GM18868 (cell line): ENCODE measurements at regions not wholly inside any gene's neighbourhood (a gene's known extent, or its start where the extent isn't known, plus 50 kb on each side); places are given as distances from the start of the nearest gene placed in this dataset.
"Not testable (repeated sequence)": the region's sequence is repeated elsewhere in the genome, so short reads cannot be mapped to it uniquely, and the experiment has no call there.

Experiments
- ATAC-seq: cut with Tn5 transposase; IDR thresholded peaks from one replicate; pipeline ENCODE4 v1.9.1; 2021; ENCODE audit warnings: mild to moderate bottlenecking, moderate library complexity; ENCODE audit not compliant: unreplicated experiment

- no peak for ATAC-seq
Observed at GRCh38 chr12:92062539-92063493, 82.8 kb downstream of the BTG1 start.

- ATAC-seq: no peak
Observed at GRCh38 chr12:92061061-92061460, 84.6 kb downstream of the BTG1 start.

- ATAC-seq: no peak
Observed at GRCh38 chr12:92059960-92060359, 85.7 kb downstream of the BTG1 start.

- peak; percentile 38 for ATAC-seq
Observed at GRCh38 chr12:92058664-92059063, 87.0 kb downstream of the BTG1 start.

- ATAC-seq: not testable (repeated sequence)
Observed at GRCh38 chr12:92056756-92057155, 88.9 kb downstream of the BTG1 start.

- no peak for ATAC-seq
Observed at GRCh38 chr12:92056290-92056689, 89.4 kb downstream of the BTG1 start.

- ATAC-seq: peak; percentile 89
Observed at GRCh38 chr12:92055877-92056276, 89.8 kb downstream of the BTG1 start.

GRCh38 chr12:92051441-92051840 lies 94.2 kb downstream of the BTG1 start:
- ATAC-seq: no peak

GRCh38 chr12:92049403-92049802 lies 96.2 kb downstream of the BTG1 start:
- peak; percentile 79 for ATAC-seq

- ATAC-seq: no peak
Observed at GRCh38 chr12:92047393-92047826, 98.2 kb downstream of the BTG1 start.

- no peak for ATAC-seq
Observed at GRCh38 chr12:92046557-92047392, 98.9 kb downstream of the BTG1 start.

GRCh38 chr12:92045852-92046251 lies 99.8 kb downstream of the BTG1 start:
- no peak for ATAC-seq

- no peak for ATAC-seq
Observed at GRCh38 chr12:92044435-92044834, 101.2 kb downstream of the BTG1 start.

GRCh38 chr12:92042791-92043531 lies 102.7 kb downstream of the BTG1 start:
- ATAC-seq: no peak

- ATAC-seq: no peak
Observed at GRCh38 chr12:92041742-92042141, 103.9 kb downstream of the BTG1 start.

GRCh38 chr12:92039046-92039445 lies 106.6 kb downstream of the BTG1 start:
- no peak for ATAC-seq

GRCh38 chr12:92038476-92038875 lies 107.2 kb downstream of the BTG1 start:
- ATAC-seq: no peak

GRCh38 chr12:92036771-92037453 lies 108.7 kb downstream of the BTG1 start:
- no peak for ATAC-seq

GRCh38 chr12:92036061-92036620 lies 109.5 kb downstream of the BTG1 start:
- ATAC-seq: no peak

GRCh38 chr12:92035477-92035876 lies 110.2 kb downstream of the BTG1 start:
- no peak for ATAC-seq
